Pancreas (tissue), 10 donors: ENCODE measurements at regions not wholly inside any gene's neighbourhood (a gene's known extent, or its start where the extent isn't known, plus 50 kb on each side); places are given as distances from the start of the nearest gene placed in this dataset.
A peak's percentile ranks its signal among the peaks of the same experiment; 100 is the strongest.

Experiments
- ATAC-seq, 4 donors: fragments of 200-7000 bp; cut with Tn5 transposase; one replicate each; pipeline versions ENCODE4 v1.8.0 to v1.9.1; 2020; ENCODE audit warnings: mild to moderate bottlenecking in 4 of 4, moderate library complexity in 4 of 4
- DNase-seq, 6 donors: peaks; one replicate each; pipeline ENCODE4 v3.0.0-alpha.2; 2020
- FAIRE-seq: peaks from 2 replicates; lab custom pipeline; 2012; peaks lifted over from hg19 to GRCh38; lab: Jason Lieb, UNC
- H3K27ac ChIP-seq, 4 donors: fragments of 200-600 bp; sonication (generic); 1 replicate in 3 of 4; 2 replicates in 1 of 4; pipeline versions ENCODE4 v1.5.0 to v1.8.0; 2020
- H3K27me3 ChIP-seq, 4 donors: fragments of 200-600 bp; one replicate each; pipeline ENCODE4 v1.8.0; 2021
- H3K36me3 ChIP-seq, 3 donors: fragments of 200-600 bp; sonication (generic) in 1 of 3; one replicate each; pipeline versions ENCODE4 v1.5.0 to v1.8.0; 2020 to 2021
- H3K4me1 ChIP-seq, 3 donors: fragments of 200-600 bp; one replicate each; pipeline ENCODE4 v1.8.0; 2021
- H3K4me3 ChIP-seq, 4 donors: fragments of 200-600 bp; sonication (generic) in 2 of 4; one replicate each; pipeline versions ENCODE4 v1.5.0 to v1.8.0; 2020 to 2021
- H3K9me3 ChIP-seq, 4 donors: fragments of 200-600 bp; one replicate each; pipeline ENCODE4 v1.8.0; 2021
- CTCF ChIP-seq, 4 donors: fragments of 200-600 bp; sonication (generic) in 3 of 4; IDR thresholded peaks; one replicate each; pipeline versions ENCODE4 v1.5.0 to v1.8.0; 2021; ENCODE audit warnings: antibody characterized with exemption in 4 of 4
- WGBS, 2 donors: extraction: QIAGEN DNeasy Blood & Tissue Kit; methylation state at CpG; one replicate each; pipeline ENCODE4 v1.1.7; 2013; 5-methylcytosine and 5-hydroxymethylcytosine counted together
- intact Hi-C, 3 donors: fragments of 100-400 bp; cut with DNase I; formaldehyde crosslinking; loops; one replicate each; pipeline versions ENCODE4 v1.11.1 to v1.14.2; 2022
- donor health status: healthy with polysubstance abuse.
- donor health status: DM: no; HTN: no; CAD: no; lungs with moderate emphysema.
- donor health status: DM: no; HTN: no; CAD: no.
- donor health status: control.
- donor health status: control.
- donor health status: Bipolar disorder and iron deficiency.
- donor health status: DM: yes; HTN: yes; CAD: no.
- donor health status: DM: no; HTN: no; CAD: no.
- donor health status: DM: no; HTN: no; CAD: no.
- donor health status: DM: yes; HTN: yes; CAD: no.

- Histone ChIP-seq H3K9me3 (no peaks in the 10 kb centered on the region), H3K27ac (no peak overlapping the region), H3K36me3 (no peaks in the 10 kb centered on the region), H3K4me1 (no peaks in the 10 kb centered on the region), H3K4me3 (no peak overlapping the region), H3K27me3 (no peaks in the 10 kb centered on the region)
- intact Hi-C loops = no loop called here
- ATAC-seq = no peak
- peak in 1 of 6 donors; percentile 10 for DNase-seq
- WGBS, 2 donors = 84% methylated on average over 1 of the region's 1 CpG
- FAIRE-seq = no peak
- no peak for TF ChIP-seq CTCF (IDR thresholded peaks at IDR 0.05)
These were observed 51.2 kb upstream of the PCBD1 start for GRCh38 chr10:70939441-70940003.

- DNase-seq = peak; percentile 67 to 90 (median 78)
- Histone ChIP-seq H3K4me3 (no peak overlapping the region), H3K27ac (no peak overlapping the region), H3K4me1 (no peaks in the 10 kb centered on the region), H3K9me3 (no peaks in the 10 kb centered on the region), H3K36me3 (no peaks in the 10 kb centered on the region), H3K27me3 (no peaks in the 10 kb centered on the region)
- 55 to 65% methylated on average over 6 of the region's 6 CpGs for WGBS, 2 donors
- intact Hi-C loops = no loop called here
- peak; percentile 76 to 96 (median 86) for ATAC-seq
- no peak for FAIRE-seq
- no peak for TF ChIP-seq CTCF (IDR thresholded peaks at IDR 0.05)
These were observed 52.6 kb upstream of the PCBD1 start for GRCh38 chr10:70940834-70941568.

GRCh38 chr10:70942125-70942524 lies 53.8 kb upstream of the PCBD1 start:
- no peaks in the 10 kb centered on the region for H3K9me3 ChIP-seq
- ATAC-seq = no peak
- DNase-seq = no peak

GRCh38 chr10:70942725-70943124 lies 54.4 kb upstream of the PCBD1 start:
- Histone ChIP-seq H3K9me3 (no peaks in the 10 kb centered on the region), H3K4me1 (no peaks in the 10 kb centered on the region)

More at GRCh38 chr10:70942125-70942524, 53.8 kb upstream of the PCBD1 start:
- Histone ChIP-seq H3K4me3 (no peak overlapping the region), H3K36me3 (no peaks in the 10 kb centered on the region), H3K27ac (no peak overlapping the region), H3K4me1 (no peaks in the 10 kb centered on the region), H3K27me3 (no peaks in the 10 kb centered on the region)
- intact Hi-C loops = no loop called here
- no peak for FAIRE-seq
- TF ChIP-seq CTCF (IDR thresholded peaks at IDR 0.05) = no peak
- 88 to 93% methylated on average over 6 of the region's 6 CpGs for WGBS, 2 donors

More at GRCh38 chr10:70942725-70943124, 54.4 kb upstream of the PCBD1 start:
- DNase-seq (no peak), ATAC-seq (no peak), FAIRE-seq (no peak)
- Histone ChIP-seq H3K27me3 (no peaks in the 10 kb centered on the region), H3K27ac (no peak overlapping the region), H3K36me3 (no peaks in the 10 kb centered on the region), H3K4me3 (no peak overlapping the region)
- intact Hi-C loops = no loop called here
- no peak for TF ChIP-seq CTCF (IDR thresholded peaks at IDR 0.05)
- WGBS, 2 donors = 79 to 86% methylated on average over 3 of the region's 3 CpGs
